Stomach (tissue), 4 donors: ENCODE measurements at regions not wholly inside any gene's neighbourhood (a gene's known extent, or its start where the extent isn't known, plus 50 kb on each side); places are given as distances from the start of the nearest gene placed in this dataset.

Source experiments
- CTCF ChIP-seq, 7 experiments: fragments of 450-650 bp in 4 of 7; fragments of 200-600 bp in 3 of 7; sonication (generic) in 3 of 7; IDR thresholded peaks; one replicate each; pipeline ENCODE4 v1.5.1; 2016 to 2019; ENCODE audit warnings: antibody characterized with exemption in 7 of 7, control low read depth in 2 of 7, mild to moderate bottlenecking in 1 of 7
- EP300 ChIP-seq: sonication (generic); formaldehyde crosslinking; IDR thresholded peaks from one replicate; pipeline ENCODE4 v1.6.1; 2017; ENCODE audit warnings: antibody characterized with exemption
- POLR2A ChIP-seq, 4 donors: fragments of 450-650 bp; IDR thresholded peaks; one replicate each; pipeline ENCODE4 v1.6.1; 2016; ENCODE audit warnings: antibody characterized with exemption in 4 of 4, control low read depth in 2 of 4, mild to moderate bottlenecking in 1 of 4, moderate library complexity in 1 of 4
- POLR2AphosphoS5 ChIP-seq, 3 donors: sonication (generic); formaldehyde crosslinking; IDR thresholded peaks; one replicate each; pipeline ENCODE4 v1.6.1; 2016; ENCODE audit warnings: antibody characterized with exemption in 3 of 3

GRCh38 chr12:67819902-67820301 lies 169.3 kb upstream of the IFNG-AS1 start:
- TF ChIP-seq POLR2AphosphoS5 (IDR thresholded peaks at IDR 0.05) (no peak), POLR2A (IDR thresholded peaks at IDR 0.05) (no peak), CTCF (IDR thresholded peaks at IDR 0.05) (no peak), EP300 (no peak)
